MM.1S (cell line): ENCODE measurements at regions not wholly inside any gene's neighbourhood (a gene's known extent, or its start where the extent isn't known, plus 50 kb on each side); places are given as distances from the start of the nearest gene placed in this dataset.

Source experiments
- DNase-seq: peaks from one replicate; pipeline ENCODE4 v3.0.0-alpha.2; 2015
- H2AFZ ChIP-seq: fragments of 300-600 bp; sonication (generic); 2 replicates; pipeline ENCODE4 v1.6.0; 2016; ENCODE audit warnings: antibody characterized with exemption, low read length
- H3F3A ChIP-seq: fragments of 300-600 bp; sonication (generic); 2 replicates; pipeline ENCODE4 v1.6.1; 2016; ENCODE audit warnings: mild to moderate bottlenecking, antibody characterized with exemption, low read length, moderate library complexity, mixed read lengths; ENCODE audit not compliant: insufficient read depth
- H3K27ac ChIP-seq: fragments of 300-600 bp; sonication (generic); 2 replicates; pipeline ENCODE4 v1.5.1; 2016; ENCODE audit warnings: mild to moderate bottlenecking, low read length
- H3K27me3 ChIP-seq: fragments of 300-600 bp; sonication (generic); replicated peaks from 2 replicates; pipeline ENCODE4 v1.6.0; 2016; ENCODE audit warnings: low read length; ENCODE audit not compliant: insufficient read depth
- H3K36me3 ChIP-seq: fragments of 300-600 bp; sonication (generic); replicated peaks from 2 replicates; pipeline ENCODE4 v1.6.1; 2016; ENCODE audit warnings: mild to moderate bottlenecking, low read length, mixed read lengths; ENCODE audit not compliant: insufficient read depth
- H3K4me1 ChIP-seq: fragments of 300-600 bp; sonication (generic); 2 replicates; pipeline ENCODE4 v1.6.1; 2016; ENCODE audit warnings: low read length, mixed read lengths
- H3K4me2 ChIP-seq: fragments of 300-600 bp; sonication (generic); 2 replicates; pipeline ENCODE4 v1.6.0; 2016; ENCODE audit warnings: low read depth, low read length
- H3K4me3 ChIP-seq: fragments of 300-600 bp; sonication (generic); 2 replicates; pipeline ENCODE4 v1.5.1; 2016; ENCODE audit warnings: low read length, mixed read lengths
- H3K79me2 ChIP-seq: fragments of 300-600 bp; sonication (generic); 2 replicates; pipeline ENCODE4 v1.6.1; 2016; ENCODE audit warnings: mixed run types, low read length, mixed read lengths
- H3K9ac ChIP-seq: fragments of 300-600 bp; sonication (generic); 2 replicates; pipeline ENCODE4 v1.6.1; 2016; ENCODE audit warnings: low read length, mixed read lengths
- H3K9me2 ChIP-seq: fragments of 300-600 bp; sonication (generic); replicated peaks from 2 replicates; pipeline ENCODE4 v1.6.1; 2016; ENCODE audit warnings: mild to moderate bottlenecking, low read length, mixed read lengths; ENCODE audit not compliant: insufficient read depth
- H3K9me3 ChIP-seq: fragments of 300-600 bp; sonication (generic); replicated peaks from 2 replicates; pipeline ENCODE4 v1.6.1; 2016; ENCODE audit warnings: mild to moderate bottlenecking, low read length, mixed read lengths; ENCODE audit not compliant: insufficient read depth
- H4K20me1 ChIP-seq: fragments of 300-600 bp; sonication (generic); 2 replicates; pipeline ENCODE4 v1.6.1; 2016; ENCODE audit warnings: mild to moderate bottlenecking, low read length, moderate library complexity, mixed read lengths; ENCODE audit not compliant: insufficient read depth
- CTCF ChIP-seq: fragments of 300-600 bp; sonication (generic); IDR thresholded peaks from 2 replicates; pipeline ENCODE4 v1.5.1; 2016; ENCODE audit warnings: antibody characterized with exemption, low read length, mixed read lengths
- EZH2 ChIP-seq: fragments of 300-600 bp; sonication (generic); optimal IDR thresholded peaks from 2 replicates; pipeline ENCODE3; 2017; ENCODE audit warnings: low read depth, mild to moderate bottlenecking, antibody characterized with exemption, low read length, mixed read lengths
- EZH2phosphoT487 ChIP-seq: fragments of 300-600 bp; sonication (generic); IDR thresholded peaks from 2 replicates; pipeline ENCODE4 v1.6.1; 2018; ENCODE audit warnings: antibody characterized with exemption, low read length

GRCh38 chr5:89428624-89429023 lies 545.6 kb upstream of the MEF2C start:
- no peak for DNase-seq
- TF ChIP-seq EZH2phosphoT487 (no peak), EZH2 (no peak)
- no peak overlapping the region for H3K4me2 ChIP-seq
- no peaks in the 10 kb centered on the region for H3F3A ChIP-seq
- no peaks in the 10 kb centered on the region for H3K9me2 ChIP-seq
- H3K4me3 ChIP-seq = no peak overlapping the region
- peaks cover 10% of the 10 kb centered on the region; the same call in 1 of the 2 replicates for H3K4me1 ChIP-seq
- H2AFZ ChIP-seq = no peak overlapping the region
- H4K20me1 ChIP-seq = no peaks in the 10 kb centered on the region
- H3K9me3 ChIP-seq = no peaks in the 10 kb centered on the region
- H3K9ac ChIP-seq = no peak overlapping the region
- H3K79me2 ChIP-seq = no peaks in the 10 kb centered on the region
- H3K36me3 ChIP-seq = no peaks in the 10 kb centered on the region
- H3K27me3 ChIP-seq = no peaks in the 10 kb centered on the region
- H3K27ac ChIP-seq = no peak overlapping the region

GRCh38 chr5:89425062-89425461 lies 542.1 kb upstream of the MEF2C start:
- H3K4me3 ChIP-seq = no peak overlapping the region
- no peak for DNase-seq
- H3K4me1 ChIP-seq = peaks cover 11% of the 10 kb centered on the region
- H3K9me3 ChIP-seq = no peaks in the 10 kb centered on the region
- no peak overlapping the region for H3K4me2 ChIP-seq
- H4K20me1 ChIP-seq = no peaks in the 10 kb centered on the region
- no peak overlapping the region for H2AFZ ChIP-seq
- TF ChIP-seq CTCF = no peak
- no peak for TF ChIP-seq EZH2phosphoT487
- no peak for TF ChIP-seq EZH2
- H3K36me3 ChIP-seq = no peaks in the 10 kb centered on the region
- no peak overlapping the region for H3K27ac ChIP-seq
- no peaks in the 10 kb centered on the region for H3F3A ChIP-seq
- H3K9ac ChIP-seq = no peak overlapping the region
- no peaks in the 10 kb centered on the region for H3K79me2 ChIP-seq
- H3K27me3 ChIP-seq = no peaks in the 10 kb centered on the region
- no peaks in the 10 kb centered on the region for H3K9me2 ChIP-seq

GRCh38 chr5:89421035-89421434 lies 538.1 kb upstream of the MEF2C start:
- H3K36me3 ChIP-seq = no peaks in the 10 kb centered on the region
- H3K4me3 ChIP-seq = no peak overlapping the region
- H3K4me1 ChIP-seq = peaks cover 11% of the 10 kb centered on the region
- DNase-seq = peak; percentile 59
- H3K9me2 ChIP-seq = no peaks in the 10 kb centered on the region
- H4K20me1 ChIP-seq = no peaks in the 10 kb centered on the region
- H2AFZ ChIP-seq = peak overlapping the region; percentile 22; the same call in 1 of the 2 replicates
- no peaks in the 10 kb centered on the region for H3K27me3 ChIP-seq
- no peak for TF ChIP-seq EZH2phosphoT487
- no peak for TF ChIP-seq CTCF
- no peak for TF ChIP-seq EZH2
- no peaks in the 10 kb centered on the region for H3K9me3 ChIP-seq
- no peak overlapping the region for H3K27ac ChIP-seq
- H3F3A ChIP-seq = no peaks in the 10 kb centered on the region
- no peak overlapping the region for H3K9ac ChIP-seq
- peak overlapping the region; percentile 44 for H3K4me2 ChIP-seq
- H3K79me2 ChIP-seq = no peaks in the 10 kb centered on the region

GRCh38 chr5:89418407-89419085 lies 535.6 kb upstream of the MEF2C start:
- Histone ChIP-seq H2AFZ (no peak overlapping the region), H3K4me3 (no peak overlapping the region), H3K9me2 (no peaks in the 10 kb centered on the region), H3K4me1 (peaks cover 11% of the 10 kb centered on the region), H3K27me3 (no peaks in the 10 kb centered on the region), H3K4me2 (no peak overlapping the region), H4K20me1 (no peaks in the 10 kb centered on the region), H3K9ac (no peak overlapping the region), H3K27ac (no peak overlapping the region), H3K79me2 (no peaks in the 10 kb centered on the region), H3F3A (no peaks in the 10 kb centered on the region), H3K9me3 (no peaks in the 10 kb centered on the region), H3K36me3 (no peaks in the 10 kb centered on the region)
- TF ChIP-seq CTCF = no peak
- TF ChIP-seq EZH2 = no peak
- no peak for TF ChIP-seq EZH2phosphoT487
- DNase-seq = no peak
